Activated T-cell treated with anti-CD3 and anti-CD28 coated beads, Interleukin-2, amount 50 U/mL, for 72 hours (primary cell): ENCODE measurements at regions not wholly inside any gene's neighbourhood (a gene's known extent, or its start where the extent isn't known, plus 50 kb on each side); places are given as distances from the start of the nearest gene placed in this dataset.
"Not testable (repeated sequence)": the region's sequence is repeated elsewhere in the genome, so short reads cannot be mapped to it uniquely, and the experiment has no call there.

Experiments
- ATAC-seq, 2 donors: fragments of 150-1000 bp; cut with Tn5 transposase; replicated peaks in 1 of 2; 2 replicates each; pipeline ENCODE4 v1.10.0; 2021; ENCODE audit warnings: moderate library complexity in 2 of 2, mild to moderate bottlenecking in 1 of 2
- DNase-seq, 2 donors: peaks; one replicate each; pipeline ENCODE4 v3.0.0; 2021 to 2022; ENCODE audit warnings: mixed read lengths in 1 of 2
- H3K27ac Mint-ChIP-seq: one replicate; pipeline ENCODE4 v1.8.0; 2022; ENCODE audit warnings: mild to moderate bottlenecking, moderate library complexity, mixed read lengths
- H3K27me3 Mint-ChIP-seq: one replicate; pipeline ENCODE4 v1.8.0; 2022; ENCODE audit warnings: low read depth, mixed read lengths
- H3K36me3 Mint-ChIP-seq, 2 donors: one replicate each; pipeline ENCODE4 v1.8.0; 2022; ENCODE audit warnings: mixed read lengths in 2 of 2, mild to moderate bottlenecking in 1 of 2; ENCODE audit not compliant: insufficient read depth in 2 of 2
- H3K4me1 Mint-ChIP-seq: one replicate; pipeline ENCODE4 v1.8.0; 2022; ENCODE audit warnings: low read depth, mixed read lengths
- H3K4me3 Mint-ChIP-seq, 2 donors: one replicate each; pipeline ENCODE4 v1.8.0; 2022; ENCODE audit warnings: mild to moderate bottlenecking in 2 of 2, mixed read lengths in 2 of 2, moderate library complexity in 2 of 2
- H3K9me3 Mint-ChIP-seq, 2 donors: one replicate each; pipeline ENCODE4 v1.8.0; 2022; ENCODE audit warnings: mixed read lengths in 2 of 2

GRCh38 chr18:41646915-41647620 is 308.0 kb upstream of the PIK3C3 start:
- H3K9me3 Mint-ChIP-seq: peaks cover 2 to 10% of the 10 kb centered on the region in 2 donors
- ATAC-seq (no peak), DNase-seq (no peak)
- H3K27ac Mint-ChIP-seq: no peak overlapping the region
- no peak overlapping the region for H3K4me3 Mint-ChIP-seq
- H3K27me3 Mint-ChIP-seq: no peaks in the 10 kb centered on the region
- no peaks in the 10 kb centered on the region for H3K4me1 Mint-ChIP-seq
- H3K36me3 Mint-ChIP-seq: no peaks in the 10 kb centered on the region

- no peak for DNase-seq
- no peak overlapping the region for H3K4me3 Mint-ChIP-seq
- H3K27ac Mint-ChIP-seq: no peak overlapping the region
- no peak for ATAC-seq
- H3K4me1 Mint-ChIP-seq: no peaks in the 10 kb centered on the region
- H3K27me3 Mint-ChIP-seq: no peaks in the 10 kb centered on the region
- H3K9me3 Mint-ChIP-seq: peaks cover 2 to 13% of the 10 kb centered on the region in 2 donors
- no peaks in the 10 kb centered on the region for H3K36me3 Mint-ChIP-seq
Observed at GRCh38 chr18:41645589-41646360, 309.3 kb upstream of the PIK3C3 start.

- DNase-seq: no peak
- no peak for ATAC-seq
- no peak overlapping the region for H3K4me3 Mint-ChIP-seq
- H3K27me3 Mint-ChIP-seq: no peaks in the 10 kb centered on the region
- no peaks in the 10 kb centered on the region for H3K4me1 Mint-ChIP-seq
- H3K27ac Mint-ChIP-seq: no peak overlapping the region
- peaks cover 6 to 17% of the 10 kb centered on the region in 2 donors for H3K9me3 Mint-ChIP-seq
- H3K36me3 Mint-ChIP-seq: no peaks in the 10 kb centered on the region
Observed at GRCh38 chr18:41644466-41644865, 310.6 kb upstream of the PIK3C3 start.

- Mint-ChIP-seq H3K36me3 (no peaks in the 10 kb centered on the region), H3K4me3 (no peak overlapping the region), H3K27ac (no peak overlapping the region), H3K27me3 (no peaks in the 10 kb centered on the region), H3K9me3 (peaks cover 6 to 16% of the 10 kb centered on the region in 2 donors), H3K4me1 (no peaks in the 10 kb centered on the region)
- no peak for DNase-seq
- no peak for ATAC-seq
Observed at GRCh38 chr18:41643427-41643826, 311.6 kb upstream of the PIK3C3 start.

- DNase-seq: no peak
- Mint-ChIP-seq H3K4me1 (no peaks in the 10 kb centered on the region), H3K9me3 (peaks cover 6 to 15% of the 10 kb centered on the region in 2 donors), H3K27ac (no peak overlapping the region), H3K27me3 (no peaks in the 10 kb centered on the region), H3K4me3 (no peak overlapping the region), H3K36me3 (no peaks in the 10 kb centered on the region)
- ATAC-seq: no peak
Observed at GRCh38 chr18:41642756-41643155, 312.3 kb upstream of the PIK3C3 start.

- Mint-ChIP-seq H3K27ac (no peak overlapping the region), H3K4me3 (no peak overlapping the region), H3K27me3 (no peaks in the 10 kb centered on the region), H3K9me3 (peaks cover 4 to 12% of the 10 kb centered on the region in 2 donors), H3K4me1 (no peaks in the 10 kb centered on the region), H3K36me3 (peaks cover 2 to 3% of the 10 kb centered on the region in 2 donors)
- DNase-seq (no peak), ATAC-seq (no peak)
Observed at GRCh38 chr18:41639218-41639617, 315.8 kb upstream of the PIK3C3 start.

- H3K36me3 Mint-ChIP-seq, H3K9me3 Mint-ChIP-seq, H3K4me3 Mint-ChIP-seq, H3K4me1 Mint-ChIP-seq, DNase-seq, ATAC-seq, H3K27me3 Mint-ChIP-seq, H3K27ac Mint-ChIP-seq: not testable (repeated sequence)
Observed at GRCh38 chr18:41631723-41632285, 323.2 kb upstream of the PIK3C3 start.

- Mint-ChIP-seq H3K27ac (no peak overlapping the region), H3K9me3 (peaks cover 5 to 6% of the 10 kb centered on the region in 2 donors), H3K27me3 (no peaks in the 10 kb centered on the region), H3K4me3 (no peak overlapping the region), H3K4me1 (no peaks in the 10 kb centered on the region), H3K36me3 (peaks cover 2 to 6% of the 10 kb centered on the region in 2 donors)
- DNase-seq (no peak), ATAC-seq (no peak)
Observed at GRCh38 chr18:41630232-41630886, 324.7 kb upstream of the PIK3C3 start.

GRCh38 chr18:41624460-41624859 is 330.6 kb upstream of the PIK3C3 start:
- H3K4me1 Mint-ChIP-seq: no peaks in the 10 kb centered on the region

GRCh38 chr18:41621177-41621576 is 333.9 kb upstream of the PIK3C3 start:
- ATAC-seq (no peak), DNase-seq (no peak)
- H3K9me3 Mint-ChIP-seq: no peaks in the 10 kb centered on the region
- no peak overlapping the region for H3K4me3 Mint-ChIP-seq
- no peaks in the 10 kb centered on the region for H3K27me3 Mint-ChIP-seq
- H3K4me1 Mint-ChIP-seq: no peaks in the 10 kb centered on the region
- no peak overlapping the region for H3K27ac Mint-ChIP-seq
- no peaks in the 10 kb centered on the region for H3K36me3 Mint-ChIP-seq

More at GRCh38 chr18:41624460-41624859, 330.6 kb upstream of the PIK3C3 start:
- ATAC-seq: no peak
- Mint-ChIP-seq H3K9me3 (no peaks in the 10 kb centered on the region), H3K27ac (no peak overlapping the region), H3K4me3 (no peak overlapping the region), H3K27me3 (no peaks in the 10 kb centered on the region), H3K36me3 (no peaks in the 10 kb centered on the region)
- no peak for DNase-seq

GRCh38 chr18:41618147-41618546 is 336.9 kb upstream of the PIK3C3 start:
- no peaks in the 10 kb centered on the region for H3K4me1 Mint-ChIP-seq
- H3K27me3 Mint-ChIP-seq: no peaks in the 10 kb centered on the region
- no peak overlapping the region for H3K27ac Mint-ChIP-seq
- H3K9me3 Mint-ChIP-seq: peaks cover 1 to 2% of the 10 kb centered on the region in 2 donors
- ATAC-seq (peak in 1 of 2 donors; percentile 39), DNase-seq (no peak)
- H3K4me3 Mint-ChIP-seq: no peak overlapping the region
- H3K36me3 Mint-ChIP-seq: no peaks in the 10 kb centered on the region

GRCh38 chr18:41617647-41618046 is 337.4 kb upstream of the PIK3C3 start:
- DNase-seq: no peak
- no peaks in the 10 kb centered on the region for H3K36me3 Mint-ChIP-seq
- H3K9me3 Mint-ChIP-seq: peaks cover 1 to 2% of the 10 kb centered on the region in 2 donors
- no peak overlapping the region for H3K4me3 Mint-ChIP-seq
- no peak for ATAC-seq
- H3K27ac Mint-ChIP-seq: no peak overlapping the region
- no peaks in the 10 kb centered on the region for H3K27me3 Mint-ChIP-seq
- H3K4me1 Mint-ChIP-seq: no peaks in the 10 kb centered on the region

- H3K4me3 Mint-ChIP-seq: no peak overlapping the region
- no peaks in the 10 kb centered on the region for H3K27me3 Mint-ChIP-seq
- no peaks in the 10 kb centered on the region for H3K4me1 Mint-ChIP-seq
- H3K9me3 Mint-ChIP-seq: peaks cover 6 to 9% of the 10 kb centered on the region in 2 donors
- H3K27ac Mint-ChIP-seq: no peak overlapping the region
- ATAC-seq (no peak), DNase-seq (no peak)
- H3K36me3 Mint-ChIP-seq: peaks cover 0 to 1% of the 10 kb centered on the region in 2 donors
Observed at GRCh38 chr18:41613003-41613609, 341.9 kb upstream of the PIK3C3 start.
